Mucosa of stomach (tissue), 1 donor: ENCODE measurements at regions not wholly inside any gene's neighbourhood (a gene's known extent, or its start where the extent isn't known, plus 50 kb on each side); places are given as distances from the start of the nearest gene placed in this dataset.

ENCODE experiments used
- H3K27me3 ChIP-seq: one replicate; pipeline ENCODE4 v1.7.0; 2013; ENCODE audit warnings: mild to moderate bottlenecking, low read length; ENCODE audit not compliant: control insufficient read depth, insufficient read depth
- H3K36me3 ChIP-seq: one replicate; pipeline ENCODE4 v1.7.0; 2013; ENCODE audit warnings: low read length; ENCODE audit not compliant: control insufficient read depth, insufficient read depth
- H3K4me1 ChIP-seq: one replicate; pipeline ENCODE4 v1.7.0; 2013; ENCODE audit warnings: mild to moderate bottlenecking, low read length; ENCODE audit not compliant: control insufficient read depth, insufficient read depth
- H3K4me3 ChIP-seq: one replicate; pipeline ENCODE4 v1.7.0; 2013; ENCODE audit warnings: low read length
- H3K9ac ChIP-seq: one replicate; pipeline ENCODE4 v1.7.0; 2013; ENCODE audit warnings: mild to moderate bottlenecking, low read length, moderate library complexity
- H3K9me3 ChIP-seq: one replicate; pipeline ENCODE4 v1.7.0; 2013; ENCODE audit warnings: mild to moderate bottlenecking, low read length, moderate library complexity; ENCODE audit not compliant: control insufficient read depth
- donor health status: Pancreatic carcinoma.

GRCh38 chr10:56715262-56715661 lies 354.2 kb upstream of the ZWINT start:
- H3K27me3 ChIP-seq: no peaks in the 10 kb centered on the region

GRCh38 chr10:56698506-56698905 lies 337.4 kb upstream of the ZWINT start:
- H3K4me3 ChIP-seq: no peak overlapping the region
- no peaks in the 10 kb centered on the region for H3K27me3 ChIP-seq
- H3K9ac ChIP-seq: no peak overlapping the region
- H3K36me3 ChIP-seq: no peaks in the 10 kb centered on the region
- no peaks in the 10 kb centered on the region for H3K4me1 ChIP-seq
- no peaks in the 10 kb centered on the region for H3K9me3 ChIP-seq

More at GRCh38 chr10:56715262-56715661, 354.2 kb upstream of the ZWINT start:
- H3K4me1 ChIP-seq: no peaks in the 10 kb centered on the region
- H3K9me3 ChIP-seq: no peaks in the 10 kb centered on the region
- no peak overlapping the region for H3K9ac ChIP-seq
- H3K4me3 ChIP-seq: no peak overlapping the region
- H3K36me3 ChIP-seq: no peaks in the 10 kb centered on the region

GRCh38 chr10:56679578-56679977 lies 318.5 kb upstream of the ZWINT start:
- H3K4me1 ChIP-seq: no peaks in the 10 kb centered on the region
- H3K9me3 ChIP-seq: no peaks in the 10 kb centered on the region
- no peaks in the 10 kb centered on the region for H3K36me3 ChIP-seq
- no peak overlapping the region for H3K4me3 ChIP-seq
- no peaks in the 10 kb centered on the region for H3K27me3 ChIP-seq
- H3K9ac ChIP-seq: no peak overlapping the region

GRCh38 chr10:56662765-56663447 lies 301.8 kb upstream of the ZWINT start:
- Histone ChIP-seq H3K9me3 (no peaks in the 10 kb centered on the region), H3K36me3 (no peaks in the 10 kb centered on the region), H3K4me3 (no peak overlapping the region), H3K9ac (no peak overlapping the region), H3K27me3 (no peaks in the 10 kb centered on the region), H3K4me1 (no peaks in the 10 kb centered on the region)

- Histone ChIP-seq H3K36me3 (no peaks in the 10 kb centered on the region), H3K9me3 (no peaks in the 10 kb centered on the region), H3K4me1 (no peaks in the 10 kb centered on the region), H3K27me3 (no peaks in the 10 kb centered on the region), H3K4me3 (no peak overlapping the region), H3K9ac (no peak overlapping the region)
Observed at GRCh38 chr10:56653289-56653688, 292.2 kb upstream of the ZWINT start.

- H3K9ac ChIP-seq: no peak overlapping the region
- no peaks in the 10 kb centered on the region for H3K36me3 ChIP-seq
- H3K9me3 ChIP-seq: no peaks in the 10 kb centered on the region
- no peaks in the 10 kb centered on the region for H3K27me3 ChIP-seq
- no peaks in the 10 kb centered on the region for H3K4me1 ChIP-seq
- no peak overlapping the region for H3K4me3 ChIP-seq
Observed at GRCh38 chr10:56646329-56647111, 285.5 kb upstream of the ZWINT start.

- Histone ChIP-seq H3K4me1 (no peaks in the 10 kb centered on the region), H3K9me3 (no peaks in the 10 kb centered on the region), H3K4me3 (no peak overlapping the region), H3K36me3 (no peaks in the 10 kb centered on the region), H3K27me3 (no peaks in the 10 kb centered on the region), H3K9ac (no peak overlapping the region)
Observed at GRCh38 chr10:56633876-56634452, 272.9 kb upstream of the ZWINT start.

GRCh38 chr10:56632537-56632936 lies 271.5 kb upstream of the ZWINT start:
- Histone ChIP-seq H3K4me1 (no peaks in the 10 kb centered on the region), H3K27me3 (no peaks in the 10 kb centered on the region), H3K9me3 (no peaks in the 10 kb centered on the region), H3K36me3 (no peaks in the 10 kb centered on the region), H3K4me3 (no peak overlapping the region), H3K9ac (no peak overlapping the region)

- no peak overlapping the region for H3K4me3 ChIP-seq
- H3K27me3 ChIP-seq: no peaks in the 10 kb centered on the region
- H3K9me3 ChIP-seq: no peaks in the 10 kb centered on the region
- no peak overlapping the region for H3K9ac ChIP-seq
- H3K4me1 ChIP-seq: no peaks in the 10 kb centered on the region
- no peaks in the 10 kb centered on the region for H3K36me3 ChIP-seq
Observed at GRCh38 chr10:56624082-56624481, 263.0 kb upstream of the ZWINT start.

GRCh38 chr10:56623064-56623463 lies 262.0 kb upstream of the ZWINT start:
- Histone ChIP-seq H3K27me3 (no peaks in the 10 kb centered on the region), H3K36me3 (no peaks in the 10 kb centered on the region), H3K9me3 (no peaks in the 10 kb centered on the region), H3K4me3 (no peak overlapping the region), H3K9ac (no peak overlapping the region), H3K4me1 (no peaks in the 10 kb centered on the region)

- no peak overlapping the region for H3K9ac ChIP-seq
- no peaks in the 10 kb centered on the region for H3K27me3 ChIP-seq
- H3K9me3 ChIP-seq: no peaks in the 10 kb centered on the region
- H3K4me3 ChIP-seq: no peak overlapping the region
- no peaks in the 10 kb centered on the region for H3K4me1 ChIP-seq
- H3K36me3 ChIP-seq: no peaks in the 10 kb centered on the region
Observed at GRCh38 chr10:56622335-56622973, 261.4 kb upstream of the ZWINT start.

GRCh38 chr10:56606202-56606601 lies 245.1 kb upstream of the ZWINT start:
- no peaks in the 10 kb centered on the region for H3K4me1 ChIP-seq
- H3K4me3 ChIP-seq: no peak overlapping the region
- no peak overlapping the region for H3K9ac ChIP-seq
- H3K27me3 ChIP-seq: no peaks in the 10 kb centered on the region
- H3K36me3 ChIP-seq: no peaks in the 10 kb centered on the region
- no peaks in the 10 kb centered on the region for H3K9me3 ChIP-seq
